ENCODE measurements at regions not wholly inside any gene's neighbourhood (a gene's known extent, or its start where the extent isn't known, plus 50 kb on each side); places are given as distances from the start of the nearest gene placed in this dataset.
"Not testable (repeated sequence)": the region's sequence is repeated elsewhere in the genome, so short reads cannot be mapped to it uniquely, and the experiment has no call there.

DNA sequence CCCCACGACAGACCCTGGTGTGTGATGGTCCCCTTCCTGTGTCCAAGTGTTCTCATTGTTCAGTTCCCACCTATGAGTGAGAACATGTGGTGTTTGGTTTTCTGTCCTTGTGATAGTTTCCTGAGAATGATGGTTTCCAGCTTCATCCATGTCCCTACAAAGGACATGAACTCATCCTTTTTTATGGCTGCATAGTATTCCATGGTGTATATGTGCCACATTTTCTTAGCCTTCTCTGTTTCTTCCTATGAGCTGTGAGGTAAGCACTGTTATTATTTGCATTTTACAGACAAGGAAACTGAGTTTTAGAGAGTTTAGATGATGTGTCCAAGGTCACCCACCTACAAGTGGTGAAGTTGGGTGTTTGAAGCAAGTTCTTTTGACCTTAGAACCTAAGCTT, 51.1 kb upstream of the BNC1 start:
- DNase-seq, result not testable (repeated sequence)

GRCh38 chr15:83339396-83339795, 54.9 kb upstream of the BNC1 start:
- no peak for DNase-seq

DNA sequence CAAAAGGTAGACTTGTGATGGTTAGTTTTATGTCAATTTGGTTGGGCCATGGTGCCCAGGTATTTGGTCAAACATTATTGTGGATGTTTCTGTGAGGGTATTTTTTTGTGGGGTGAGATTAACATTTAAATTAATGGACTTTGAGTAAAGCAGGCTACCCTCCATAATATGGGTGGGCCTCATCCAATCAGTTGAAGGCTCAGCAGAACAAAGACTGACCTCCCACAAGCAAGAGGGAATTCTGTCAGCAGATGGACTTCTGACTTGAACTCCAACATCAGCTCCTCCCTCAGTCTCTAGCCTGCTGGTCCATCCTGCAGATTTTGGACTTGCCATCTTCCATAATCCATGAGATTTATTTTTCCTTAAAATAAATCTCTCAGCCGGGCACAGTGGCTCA, 55.6 kb upstream of the BNC1 start:
- no peak for DNase-seq

- DNase-seq, result no peak
Observed at GRCh38 chr15:83346342-83346741, 61.9 kb upstream of the BNC1 start.

DNA sequence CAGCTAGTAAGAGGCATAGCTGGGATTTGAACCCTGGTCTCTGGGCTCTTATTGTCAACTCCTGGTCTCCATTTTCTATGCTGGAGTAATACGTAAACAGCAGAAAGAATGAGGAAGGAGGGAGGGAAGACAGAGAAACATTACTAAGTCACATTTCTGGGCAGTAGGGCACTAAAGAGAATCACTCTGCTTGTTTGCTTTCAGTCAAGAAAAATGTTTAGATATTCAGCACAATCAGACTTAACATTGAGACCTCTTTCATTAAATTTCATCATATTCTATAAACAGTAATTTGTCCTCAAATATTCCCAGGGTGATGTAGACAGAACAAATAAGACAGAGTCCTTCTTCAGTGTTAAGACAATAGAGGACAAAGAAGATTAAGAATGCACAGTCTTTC, 67.7 kb upstream of the BNC1 start:
- DNase-seq, result no peak

- DNase-seq, result no peak
Observed at GRCh38 chr15:83356501-83357399, 72.3 kb upstream of the BNC1 start.

GRCh38 chr15:83358972-83359564, 74.6 kb upstream of the BNC1 start:
- no peak for DNase-seq

DNA sequence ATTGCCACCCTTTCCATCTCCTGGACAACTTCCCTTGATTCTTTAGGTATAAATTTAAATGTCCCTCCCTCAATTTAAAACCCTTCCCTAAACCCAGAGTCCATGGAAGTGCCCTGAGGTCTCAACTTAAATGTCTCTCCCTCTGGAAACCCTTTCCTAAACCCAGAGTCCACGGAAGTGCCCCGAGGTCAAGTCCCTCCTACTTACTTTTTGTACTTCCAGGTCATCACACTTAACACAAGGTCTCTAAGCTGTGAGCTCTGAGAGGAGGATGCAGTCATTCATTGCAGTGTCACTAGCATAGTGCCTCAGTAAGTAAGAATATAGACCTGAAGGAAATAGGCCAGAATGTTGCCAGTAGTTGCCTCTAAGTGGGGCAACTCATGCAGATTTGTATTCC, 78.2 kb upstream of the BNC1 start:
- DNase-seq, result no peak

GRCh38 chr15:83364501-83364900, 80.0 kb upstream of the BNC1 start:
- DNase-seq, result no peak

DNA sequence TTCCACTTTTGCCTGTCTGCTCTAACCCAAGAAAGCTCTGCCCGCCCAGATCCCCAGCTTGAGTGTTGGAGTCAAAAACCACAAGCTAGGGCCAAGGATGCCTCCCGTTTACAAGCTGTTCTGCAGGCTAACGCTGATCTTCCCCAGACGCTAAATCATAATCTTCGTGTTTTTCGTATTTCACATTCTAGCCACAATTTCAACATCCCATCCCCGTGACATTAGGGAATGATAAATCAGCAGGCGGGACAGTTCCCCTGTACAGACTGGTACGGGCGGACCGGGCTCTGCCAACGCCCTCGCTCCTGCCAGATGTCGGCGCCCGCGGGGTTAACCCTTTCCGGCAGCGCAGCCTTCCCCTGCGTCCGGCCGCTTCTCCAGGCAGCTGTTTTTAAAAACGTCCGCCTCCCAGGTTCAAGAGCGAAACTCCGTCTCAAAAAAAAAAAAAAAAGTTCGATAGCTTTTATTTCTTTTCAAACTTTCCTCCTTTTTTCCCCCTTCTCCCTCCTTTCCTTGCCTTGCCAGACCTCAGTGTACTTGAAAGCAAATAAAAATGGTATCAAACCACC, 81.0 kb upstream of the BNC1 start:
- peak; percentile 37 for DNase-seq

DNA sequence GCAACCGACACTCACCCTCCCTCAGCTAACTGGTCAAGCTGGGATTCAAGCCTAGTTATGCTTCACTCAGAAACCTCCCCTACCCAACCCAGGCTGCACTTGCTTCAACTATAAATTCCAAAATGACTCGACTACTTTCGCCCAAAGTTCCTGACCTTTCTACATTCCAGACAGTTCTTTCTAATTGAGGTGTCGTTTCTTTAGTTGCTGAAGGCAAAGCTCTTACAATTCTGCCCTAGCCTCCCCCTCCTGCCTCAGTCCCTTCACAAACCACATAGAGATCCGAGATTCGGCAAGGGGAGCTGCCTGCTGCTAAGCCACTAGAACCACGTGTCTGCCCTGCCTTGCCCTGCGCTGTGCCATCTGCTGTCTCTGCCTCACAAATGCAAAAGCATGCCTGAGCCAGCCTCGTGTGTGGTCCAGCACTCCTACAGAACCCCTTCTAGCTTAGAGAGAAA, 74.7 kb upstream of the SH3GL3 start:
- no peak for DNase-seq

- peak; percentile 24 for DNase-seq
Observed at GRCh38 chr15:83378921-83379578, 68.1 kb upstream of the SH3GL3 start.

- peak; percentile 24 for DNase-seq
Observed at GRCh38 chr15:83379579-83379959, 67.6 kb upstream of the SH3GL3 start.

GRCh38 chr15:83380059-83380458, 67.1 kb upstream of the SH3GL3 start:
- no peak for DNase-seq

GRCh38 chr15:83380682-83381081, 66.5 kb upstream of the SH3GL3 start:
- peak; percentile 80 for DNase-seq

DNA sequence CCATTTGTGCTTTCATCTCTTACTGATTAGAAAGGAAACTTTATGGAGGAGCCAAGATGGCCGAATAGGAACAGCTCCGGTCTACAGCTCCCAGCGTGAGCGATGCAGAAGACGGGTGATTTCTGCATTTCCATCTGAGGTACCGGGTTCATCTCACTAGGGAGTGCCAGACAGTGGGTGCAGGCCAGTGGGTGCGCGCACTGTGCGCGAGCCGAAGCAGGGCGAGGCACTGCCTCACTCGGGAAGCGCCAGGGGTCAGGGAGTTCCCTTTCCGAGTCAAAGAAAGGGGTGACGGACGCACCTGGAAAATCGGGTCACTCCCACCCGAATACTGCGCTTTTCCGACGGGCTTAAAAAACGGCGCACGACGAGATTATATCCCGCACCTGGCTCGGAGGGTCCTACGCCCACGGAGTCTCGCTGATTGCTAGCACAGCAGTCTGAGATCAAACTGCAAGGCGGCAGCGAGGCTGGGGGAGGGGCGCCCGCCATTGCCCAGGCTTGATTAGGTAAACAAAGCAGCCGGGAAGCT, 63.5 kb upstream of the SH3GL3 start:
- peak; percentile 38 for DNase-seq

- DNase-seq, result no peak
Observed at GRCh38 chr15:83396101-83396500, 51.0 kb upstream of the SH3GL3 start.

Measured in DMS53 (cell line).